Lower leg skin (tissue), 3 donors: ENCODE measurements at regions not wholly inside any gene's neighbourhood (a gene's known extent, or its start where the extent isn't known, plus 50 kb on each side); places are given as distances from the start of the nearest gene placed in this dataset.

Experiments used
- POLR2A ChIP-seq, 2 donors: fragments of 450-650 bp; IDR thresholded peaks; one replicate each; pipeline ENCODE4 v1.6.1; 2016 to 2017; ENCODE audit warnings: antibody characterized with exemption in 2 of 2, mild to moderate bottlenecking in 1 of 2, moderate library complexity in 1 of 2
- TF ChIP-seq, protein P1 (sequence below), 3 donors: fragments of 450-650 bp; IDR thresholded peaks; one replicate each; pipeline ENCODE4 v1.5.1; 2016; ENCODE audit warnings: antibody characterized with exemption in 3 of 3, mild to moderate bottlenecking in 3 of 3, moderate library complexity in 2 of 3

DNA sequence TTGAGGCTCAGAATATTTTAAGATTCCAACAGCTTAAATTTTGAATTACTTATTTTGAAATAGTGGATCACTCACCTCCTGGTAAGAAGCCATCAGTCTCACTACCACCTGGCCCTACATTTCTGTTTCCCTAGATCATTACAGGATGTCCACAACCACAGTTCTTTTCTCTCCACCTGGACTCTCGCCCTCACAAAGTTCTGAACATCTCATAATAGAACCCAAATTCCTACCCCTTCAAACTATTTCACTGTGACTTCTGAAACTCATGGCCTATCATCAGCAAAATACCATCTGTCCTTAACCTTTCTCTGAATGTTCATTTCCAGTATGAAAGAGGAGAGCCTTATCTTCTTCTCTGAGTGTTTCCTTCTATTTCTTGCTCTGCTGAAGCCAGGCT, 299.2 kb upstream of the MGAT5 start:
- TF ChIP-seq, protein P1, sequence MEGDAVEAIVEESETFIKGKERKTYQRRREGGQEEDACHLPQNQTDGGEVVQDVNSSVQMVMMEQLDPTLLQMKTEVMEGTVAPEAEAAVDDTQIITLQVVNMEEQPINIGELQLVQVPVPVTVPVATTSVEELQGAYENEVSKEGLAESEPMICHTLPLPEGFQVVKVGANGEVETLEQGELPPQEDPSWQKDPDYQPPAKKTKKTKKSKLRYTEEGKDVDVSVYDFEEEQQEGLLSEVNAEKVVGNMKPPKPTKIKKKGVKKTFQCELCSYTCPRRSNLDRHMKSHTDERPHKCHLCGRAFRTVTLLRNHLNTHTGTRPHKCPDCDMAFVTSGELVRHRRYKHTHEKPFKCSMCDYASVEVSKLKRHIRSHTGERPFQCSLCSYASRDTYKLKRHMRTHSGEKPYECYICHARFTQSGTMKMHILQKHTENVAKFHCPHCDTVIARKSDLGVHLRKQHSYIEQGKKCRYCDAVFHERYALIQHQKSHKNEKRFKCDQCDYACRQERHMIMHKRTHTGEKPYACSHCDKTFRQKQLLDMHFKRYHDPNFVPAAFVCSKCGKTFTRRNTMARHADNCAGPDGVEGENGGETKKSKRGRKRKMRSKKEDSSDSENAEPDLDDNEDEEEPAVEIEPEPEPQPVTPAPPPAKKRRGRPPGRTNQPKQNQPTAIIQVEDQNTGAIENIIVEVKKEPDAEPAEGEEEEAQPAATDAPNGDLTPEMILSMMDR (IDR thresholded peaks at IDR 0.05) = no peak
- no peak for TF ChIP-seq POLR2A (IDR thresholded peaks at IDR 0.05)
